HuH-7.5 (cell line): ENCODE measurements at regions not wholly inside any gene's neighbourhood (a gene's known extent, or its start where the extent isn't known, plus 50 kb on each side); places are given as distances from the start of the nearest gene placed in this dataset.
"Not testable (repeated sequence)": the region's sequence is repeated elsewhere in the genome, so short reads cannot be mapped to it uniquely, and the experiment has no call there.

ENCODE experiments used
- DNase-seq: peaks from one replicate; pipeline ENCODE4 v3.0.0; 2011; ENCODE audit warnings: low spot score

DNA sequence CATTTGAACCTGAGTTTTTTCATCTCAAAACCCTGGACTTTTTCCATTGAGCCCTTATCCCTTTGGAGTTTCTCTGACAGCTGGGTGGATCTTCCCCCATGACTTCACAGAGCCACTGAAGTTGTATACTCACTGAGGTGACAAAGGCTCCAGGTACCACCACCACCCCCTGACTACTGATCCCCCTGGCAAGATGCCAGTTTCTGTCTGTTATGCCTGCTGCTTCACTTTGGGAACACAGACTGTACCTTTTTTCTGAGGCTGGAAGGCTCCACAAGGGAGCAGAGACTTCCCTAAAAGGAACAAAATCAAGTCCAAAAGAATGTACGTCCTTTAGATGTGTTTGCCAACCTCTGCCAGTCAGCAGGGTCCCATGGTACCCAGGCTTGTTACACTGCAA lies 160.3 kb upstream of the JADE1 start:
- DNase-seq = no peak

DNA sequence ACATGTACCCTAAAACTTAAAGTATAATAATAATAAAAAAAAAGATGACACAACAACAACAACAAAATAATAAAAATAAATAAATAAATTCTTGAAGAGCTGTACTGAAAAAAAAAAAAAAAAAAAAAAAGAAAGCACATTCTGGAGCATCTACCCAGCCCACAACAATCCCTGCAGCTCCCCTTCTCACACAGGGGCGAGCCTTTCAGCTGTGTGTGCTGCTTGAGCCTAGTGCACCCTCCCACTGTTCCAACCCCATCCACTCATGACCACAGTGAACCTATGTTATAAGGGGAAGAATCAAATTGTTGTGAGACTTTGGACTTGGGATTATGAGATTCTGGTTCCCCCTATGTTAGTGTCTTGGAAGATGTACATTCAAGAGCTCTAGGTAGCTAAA lies 161.5 kb upstream of the JADE1 start:
- DNase-seq = no peak

GRCh38 chr4:128646893-128647292 lies 162.6 kb upstream of the JADE1 start:
- not testable (repeated sequence) for DNase-seq

- DNase-seq = not testable (repeated sequence)
Measured at GRCh38 chr4:128644693-128645654, 164.5 kb upstream of the JADE1 start.

DNA sequence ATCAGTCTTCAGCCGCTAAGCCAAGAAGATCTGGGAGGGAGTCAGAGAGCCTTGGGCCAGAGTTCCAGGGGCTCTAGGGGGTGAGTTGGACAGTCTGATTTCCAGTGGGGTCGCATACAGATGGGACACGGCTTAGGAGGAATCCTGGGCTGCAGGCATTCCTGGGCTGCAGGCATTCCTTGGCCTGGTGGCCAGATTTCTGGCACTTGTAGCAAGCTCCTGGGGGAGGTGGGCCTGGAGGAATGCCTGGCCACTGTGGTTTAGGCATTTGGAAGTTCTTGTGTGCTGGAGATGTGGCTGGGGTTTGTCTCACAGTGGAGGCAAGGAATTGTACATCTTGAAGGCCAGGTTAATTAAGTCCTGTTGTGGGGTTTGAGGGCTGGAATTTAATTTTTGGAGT lies 165.4 kb upstream of the JADE1 start:
- DNase-seq = not testable (repeated sequence)

GRCh38 chr4:128641566-128641965 lies 167.9 kb upstream of the JADE1 start:
- not testable (repeated sequence) for DNase-seq

GRCh38 chr4:128639541-128640270 lies 169.8 kb upstream of the JADE1 start:
- DNase-seq = no peak

GRCh38 chr4:128636906-128637305 lies 172.6 kb upstream of the JADE1 start:
- DNase-seq = no peak

GRCh38 chr4:128635955-128636560 lies 173.4 kb upstream of the JADE1 start:
- no peak for DNase-seq

GRCh38 chr4:128635141-128635954 lies 174.2 kb upstream of the JADE1 start:
- peak; percentile 7 for DNase-seq

DNA sequence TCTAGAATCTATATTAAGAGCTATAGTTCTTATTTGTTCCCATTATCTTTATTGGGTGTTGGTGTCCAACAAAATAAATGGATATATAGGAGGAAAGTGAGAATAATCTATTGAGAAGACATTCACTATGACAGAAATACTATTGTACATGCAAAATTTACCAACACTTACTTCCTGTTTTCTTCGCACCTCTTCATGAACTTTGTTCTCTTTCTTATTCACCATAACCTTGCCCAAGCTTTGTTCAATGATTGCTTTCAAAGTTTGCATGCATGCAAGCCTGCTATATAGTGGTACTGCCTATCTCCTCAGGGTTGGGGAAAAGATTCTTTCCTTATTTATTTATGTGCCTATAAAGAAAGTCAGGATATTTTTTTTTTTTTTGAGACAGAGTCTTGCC lies 176.4 kb upstream of the JADE1 start:
- no peak for DNase-seq

DNA sequence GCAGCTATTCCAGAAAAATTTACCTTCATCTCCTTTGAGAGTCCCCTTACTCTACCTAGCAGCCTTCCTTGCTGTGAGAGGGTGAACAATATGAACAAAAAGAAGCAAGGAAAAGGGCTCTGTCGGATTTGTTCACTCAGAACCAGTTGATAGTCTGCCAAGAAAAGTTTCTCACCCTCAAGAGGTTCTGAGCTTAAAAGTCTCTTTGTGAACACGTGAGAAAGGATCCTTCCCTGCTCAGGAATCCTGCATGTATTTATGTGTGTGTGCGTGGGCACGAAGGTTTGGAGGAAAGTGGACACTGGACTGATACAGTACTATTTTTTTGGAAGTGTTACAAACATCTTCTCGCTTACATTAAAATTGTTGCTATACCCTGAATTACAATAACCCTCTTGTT lies 178.6 kb upstream of the JADE1 start:
- DNase-seq = no peak

DNA sequence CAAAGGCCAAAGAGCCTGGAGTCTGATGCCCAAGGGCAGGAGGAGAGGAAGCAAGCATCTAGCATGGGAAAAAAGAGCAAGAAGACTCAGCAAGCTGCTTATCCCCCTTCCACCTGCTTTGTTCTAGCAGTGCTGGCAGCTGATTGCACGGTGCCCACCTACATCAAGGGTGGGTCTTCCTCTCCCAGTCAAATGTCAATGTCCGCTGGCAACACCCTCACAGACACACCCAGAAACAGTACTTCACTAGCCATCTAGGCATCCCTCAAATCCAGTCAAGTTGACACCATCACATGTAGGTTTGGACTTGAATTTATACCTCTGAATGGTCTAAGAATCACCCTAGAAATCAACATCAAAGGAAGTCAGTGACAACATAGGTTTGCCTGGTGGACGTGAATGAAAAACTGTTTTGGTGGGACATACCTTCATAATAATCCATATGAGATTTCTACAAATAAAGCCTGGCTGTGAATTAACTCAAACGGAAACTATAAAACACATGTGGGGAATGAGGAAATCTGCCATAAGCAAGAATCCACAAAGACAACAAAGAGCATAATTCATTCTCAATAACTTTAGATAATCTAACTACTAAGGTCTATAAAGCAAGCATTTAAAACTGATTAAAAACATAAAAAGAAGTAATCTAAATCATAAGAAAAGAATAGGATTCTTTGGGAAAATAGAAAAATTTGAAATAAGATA lies 185.8 kb upstream of the JADE1 start:
- no peak for DNase-seq

GRCh38 chr4:128620279-128620965 lies 189.1 kb upstream of the JADE1 start:
- DNase-seq = not testable (repeated sequence)

DNA sequence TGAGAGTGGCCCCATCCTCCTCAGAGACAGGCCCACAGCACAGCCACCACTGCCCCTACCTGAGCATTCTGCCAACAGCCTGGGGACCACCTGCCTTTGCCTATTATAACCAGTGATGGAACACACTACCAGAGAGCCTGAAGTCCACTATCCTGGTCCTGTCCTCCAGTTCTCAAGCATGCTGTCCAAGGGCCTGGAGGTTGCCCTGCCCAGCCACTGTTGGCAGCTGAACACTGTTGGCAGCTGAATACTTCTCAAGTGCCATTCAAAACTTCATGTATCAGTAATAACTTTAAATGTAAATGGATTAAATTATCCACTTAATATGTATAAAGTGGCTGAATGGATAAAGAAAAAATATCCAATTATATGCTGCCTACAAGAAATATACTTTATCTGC lies 194.3 kb upstream of the JADE1 start:
- DNase-seq = no peak

GRCh38 chr4:128608006-128608405 lies 201.5 kb upstream of the JADE1 start:
- no peak for DNase-seq

DNA sequence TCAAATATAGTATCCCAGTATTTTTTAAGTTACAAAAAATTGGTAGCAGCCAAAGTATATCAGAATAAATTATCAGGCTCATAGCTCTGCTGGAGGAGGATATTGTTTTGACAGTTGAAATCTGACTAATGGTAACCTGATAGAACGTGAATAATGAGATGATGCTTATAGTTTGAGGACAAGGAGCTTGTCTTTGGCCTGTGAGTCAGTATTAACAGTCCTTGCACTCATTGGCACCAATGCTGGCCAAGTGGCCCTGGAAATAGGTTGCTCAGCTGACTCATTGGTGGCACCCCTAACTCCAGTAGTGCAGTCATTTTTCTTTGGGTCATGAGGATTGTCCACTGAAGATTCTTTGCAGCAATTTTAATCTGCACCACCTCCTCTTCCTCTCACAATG lies 203.3 kb upstream of the JADE1 start:
- DNase-seq = no peak

- DNase-seq = no peak
Measured at GRCh38 chr4:128604840-128605239, 204.7 kb upstream of the JADE1 start.

DNA sequence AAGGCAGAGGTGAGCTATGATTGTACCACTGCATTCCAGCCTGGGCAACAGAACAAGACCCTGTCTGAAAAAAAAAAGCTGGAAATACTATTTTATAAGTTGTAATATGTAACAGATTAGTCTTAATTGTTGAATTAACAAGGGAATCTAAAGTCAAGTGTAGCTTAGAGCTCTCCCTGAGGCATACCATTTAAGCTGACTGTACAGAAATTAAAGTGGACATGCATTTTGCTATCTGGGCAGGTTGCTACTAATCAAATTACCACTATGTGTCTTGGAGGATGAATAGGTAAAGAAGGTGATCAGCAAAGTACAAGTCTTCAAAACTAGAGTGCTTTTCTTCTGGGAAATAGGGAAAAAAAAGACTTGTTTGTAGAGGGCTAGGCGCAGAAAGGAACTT lies 205.3 kb upstream of the JADE1 start:
- DNase-seq = no peak

GRCh38 chr4:128603081-128603480 lies 206.4 kb upstream of the JADE1 start:
- no peak for DNase-seq
